Mammary epithelial cell (primary cell): ENCODE measurements at regions not wholly inside any gene's neighbourhood (a gene's known extent, or its start where the extent isn't known, plus 50 kb on each side); places are given as distances from the start of the nearest gene placed in this dataset.

Experiments
- CTCF ChIP-seq, 2 donors: IDR thresholded peaks in 1 of 2; conservative IDR thresholded peaks in 1 of 2; 2 replicates each; pipeline ENCODE4 v1.5.1; 2011 to 2012; ENCODE audit warnings: inconsistent platforms in 2 of 2, low read length in 2 of 2, mild to moderate bottlenecking in 2 of 2, control low read depth in 1 of 2, low read depth in 1 of 2; ENCODE audit not compliant: insufficient read depth in 1 of 2; ENCODE audit errors: extremely low read depth in 1 of 2
- EZH2 ChIP-seq: IDR thresholded peaks from 2 replicates; pipeline ENCODE4 v1.6.1; 2012; ENCODE audit warnings: low read length, inconsistent platforms, borderline replicate concordance

GRCh38 chr4:13821522-13821921 lies 194.0 kb upstream of the BOD1L1 start:
- TF ChIP-seq EZH2 (no peak), CTCF (conservative IDR thresholded peaks at IDR 0.05 in 1 of 2, IDR thresholded peaks at IDR 0.05 in 1 of 2; ENCODE audit: extremely low read depth in 1 of 2, insufficient read depth in 1 of 2, low read depth in 1 of 2, low read length in 2 of 2) (no peak)
